ENCODE measurements at regions not wholly inside any gene's neighbourhood (a gene's known extent, or its start where the extent isn't known, plus 50 kb on each side); places are given as distances from the start of the nearest gene placed in this dataset.
"Not testable (repeated sequence)": the region's sequence is repeated elsewhere in the genome, so short reads cannot be mapped to it uniquely, and the experiment has no call there.

DNA sequence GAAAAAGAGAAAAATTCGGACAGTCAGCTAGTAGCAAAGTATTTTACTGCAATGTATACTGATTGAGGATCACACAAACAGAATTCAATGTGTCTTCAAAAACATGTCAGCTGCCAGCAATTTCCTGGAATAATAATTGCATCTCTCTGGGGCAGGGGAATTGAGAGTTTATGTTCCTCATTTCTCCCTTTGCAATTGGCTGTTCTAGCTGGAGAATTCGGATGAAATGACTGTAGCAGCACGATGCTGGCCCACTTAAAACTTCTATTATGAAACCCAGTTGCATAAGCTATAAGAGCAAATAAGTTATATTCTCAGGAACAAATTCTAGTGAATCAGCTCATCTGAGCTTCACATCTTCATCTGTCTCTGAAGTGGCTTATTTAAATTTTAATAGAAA, 99.9 kb upstream of the CPEB2 start:
- no peak for DNase-seq

GRCh38 chr4:14903321-14903720, 99.0 kb upstream of the CPEB2 start:
- no peak for DNase-seq

DNA sequence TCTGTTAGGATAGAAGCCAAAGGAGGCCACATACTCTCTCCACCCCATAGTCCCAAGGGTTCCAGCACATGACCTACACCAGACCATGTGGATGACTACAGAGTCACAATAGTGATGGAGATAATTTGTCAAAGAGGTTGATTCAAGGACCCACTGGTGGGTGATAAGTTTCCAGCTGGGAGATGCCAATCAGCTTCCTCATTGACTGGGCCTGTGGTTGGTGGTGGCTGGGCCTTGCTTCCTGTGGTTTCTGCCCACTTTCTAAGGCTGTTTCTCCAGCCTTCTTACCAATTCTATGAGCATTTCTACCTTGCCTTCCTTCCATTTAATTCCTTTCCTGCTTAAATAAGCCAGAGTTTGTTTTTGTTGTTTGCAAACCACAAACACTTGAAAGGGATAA, 95.5 kb upstream of the CPEB2 start:
- DNase-seq = no peak

GRCh38 chr4:14908635-14909034, 93.6 kb upstream of the CPEB2 start:
- DNase-seq = no peak

DNA sequence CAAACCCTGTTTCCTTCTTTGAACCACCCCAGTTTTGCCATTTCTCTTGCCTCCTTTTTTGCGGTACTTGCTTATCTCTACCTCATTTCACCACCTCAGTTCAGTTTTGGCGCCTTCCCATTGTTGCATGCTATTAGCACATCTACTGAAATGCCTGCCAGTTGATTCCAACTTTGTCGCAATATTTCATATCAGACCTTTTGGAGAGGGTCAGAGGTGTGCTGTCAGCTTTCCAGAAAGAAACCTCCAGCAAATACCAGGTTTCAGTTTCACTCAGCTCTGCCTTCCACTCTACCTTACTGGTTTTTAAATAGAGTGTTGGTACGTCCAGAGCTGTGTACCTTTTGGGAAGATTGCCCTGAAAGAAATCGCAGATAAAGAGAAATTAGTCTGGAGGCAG, 91.9 kb upstream of the CPEB2 start:
- no peak for DNase-seq

DNA sequence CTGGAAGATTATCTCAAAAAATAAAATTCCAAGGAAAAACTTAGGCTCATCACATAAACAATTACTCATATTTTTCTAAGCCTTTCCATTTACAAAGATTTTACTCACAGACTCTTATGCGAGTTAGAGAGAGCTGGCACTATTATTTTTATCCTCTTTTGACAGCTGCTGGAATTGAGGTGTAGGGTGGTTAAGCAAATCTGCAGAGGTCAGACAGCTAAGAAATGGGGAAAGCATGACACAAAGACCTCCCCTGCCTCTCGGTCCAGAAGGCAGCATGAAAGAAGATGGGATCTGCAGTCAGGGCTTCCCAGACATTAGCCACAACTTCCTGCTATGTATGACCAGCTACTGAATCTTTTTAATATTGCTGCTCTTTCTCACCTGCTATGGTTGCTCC, 89.9 kb upstream of the CPEB2 start:
- DNase-seq = no peak

DNA sequence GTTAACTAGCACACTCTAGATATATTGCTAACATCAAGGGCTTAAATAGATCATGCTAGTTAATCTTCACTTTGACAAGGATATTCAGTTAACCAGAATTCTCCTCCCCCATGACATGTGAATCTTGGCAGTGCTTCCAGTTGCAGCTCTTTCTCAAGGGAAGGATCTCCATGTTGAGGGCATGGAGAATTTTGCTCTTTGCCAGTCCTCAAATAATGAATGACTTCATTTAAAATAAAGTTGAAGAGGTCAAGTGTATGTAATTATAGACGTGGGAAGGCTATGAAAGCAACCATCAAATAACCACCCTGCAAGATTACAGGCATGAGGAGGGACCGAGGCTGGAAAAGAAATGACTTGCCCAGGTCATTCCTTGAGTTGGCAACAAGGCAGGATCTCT, 87.3 kb upstream of the CPEB2 start:
- no peak for DNase-seq

GRCh38 chr4:14916554-14917297, 85.6 kb upstream of the CPEB2 start:
- no peak for DNase-seq

DNA sequence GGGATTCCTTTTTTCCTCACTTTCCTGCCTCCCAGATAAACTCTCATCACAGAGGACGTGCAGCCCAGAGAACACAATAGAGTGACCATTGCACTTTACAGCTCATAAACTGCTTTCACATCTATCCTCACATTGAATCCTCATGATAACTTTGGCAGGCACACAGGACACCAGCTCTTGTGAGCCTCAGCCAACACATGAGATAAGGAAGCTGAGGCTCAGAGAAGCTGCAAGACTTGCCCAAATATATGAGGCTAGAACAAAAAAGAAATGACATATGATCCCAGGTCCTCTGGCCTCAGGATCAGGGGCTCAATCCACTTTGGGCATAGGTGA, 85.0 kb upstream of the CPEB2 start:
- DNase-seq = no peak

DNA sequence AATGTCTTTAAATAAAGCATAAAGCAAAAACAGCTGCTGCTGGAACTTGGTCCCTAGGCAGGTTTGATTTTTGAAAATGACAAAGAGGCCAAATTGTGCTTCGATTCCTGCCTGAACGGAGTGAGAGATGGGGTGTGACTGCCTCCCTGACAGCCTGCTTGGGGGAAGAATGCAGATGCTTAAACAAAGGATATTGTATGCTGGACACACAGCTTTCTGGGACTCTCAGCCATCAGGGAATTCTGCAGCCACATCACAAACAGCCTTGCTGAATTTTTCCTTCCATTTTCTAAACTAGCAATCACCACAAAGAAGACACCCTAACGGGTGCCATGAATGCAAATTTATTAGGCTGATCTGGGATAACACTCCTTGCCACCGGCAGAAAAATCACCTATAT, 83.9 kb upstream of the CPEB2 start:
- no peak for DNase-seq

- no peak for DNase-seq
Observed at GRCh38 chr4:14919785-14920184, 82.5 kb upstream of the CPEB2 start.

- no peak for DNase-seq
Observed at GRCh38 chr4:14920237-14920636, 82.0 kb upstream of the CPEB2 start.

DNA sequence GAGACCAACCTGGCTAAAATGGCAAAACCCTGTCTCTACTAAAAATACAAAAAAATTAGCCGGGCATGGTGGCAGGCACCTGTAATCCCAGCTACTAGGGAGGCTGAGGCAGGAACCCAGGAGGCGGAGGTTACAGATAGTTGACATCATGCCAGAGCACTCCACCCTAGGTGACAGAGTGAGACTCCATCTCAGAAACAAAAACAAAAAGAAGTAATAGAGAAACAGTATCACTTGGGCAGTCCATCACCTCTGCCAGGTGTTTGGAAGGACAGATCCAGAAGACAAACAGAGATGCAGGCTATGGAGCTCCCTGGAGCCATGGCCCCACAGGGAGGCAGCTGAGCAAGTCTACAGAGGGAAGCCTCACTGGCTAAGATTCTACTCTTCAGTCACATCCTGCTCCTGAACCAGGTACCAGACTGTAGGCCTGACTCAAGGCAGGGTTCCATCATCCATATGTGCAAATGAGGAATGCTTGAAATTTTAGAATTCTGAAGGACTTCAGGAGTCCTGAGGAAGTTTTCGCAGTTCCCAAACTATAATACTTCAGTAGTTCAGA, 81.4 kb upstream of the CPEB2 start:
- no peak for DNase-seq

DNA sequence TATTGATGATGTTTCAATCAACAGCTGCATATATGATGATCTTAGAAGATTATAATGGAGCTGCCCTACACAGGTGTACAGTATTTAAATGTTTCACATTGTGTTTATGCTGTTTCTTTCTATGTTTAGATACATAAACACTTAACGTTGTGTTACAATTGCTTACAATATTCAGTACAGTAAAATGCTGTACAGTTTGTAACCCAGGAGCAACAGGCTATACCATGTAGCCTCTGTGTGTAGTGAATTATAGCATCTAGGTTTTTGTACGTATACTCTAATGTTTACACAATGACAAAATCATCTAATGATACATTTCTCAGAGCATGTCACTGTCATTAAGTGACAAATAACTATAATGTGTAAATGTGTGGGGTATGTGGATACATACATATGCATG, 80.5 kb upstream of the CPEB2 start:
- not testable (repeated sequence) for DNase-seq

- DNase-seq = no peak
Observed at GRCh38 chr4:14924076-14924811, 78.0 kb upstream of the CPEB2 start.

GRCh38 chr4:14924812-14925344, 77.4 kb upstream of the CPEB2 start:
- no peak for DNase-seq

DNA sequence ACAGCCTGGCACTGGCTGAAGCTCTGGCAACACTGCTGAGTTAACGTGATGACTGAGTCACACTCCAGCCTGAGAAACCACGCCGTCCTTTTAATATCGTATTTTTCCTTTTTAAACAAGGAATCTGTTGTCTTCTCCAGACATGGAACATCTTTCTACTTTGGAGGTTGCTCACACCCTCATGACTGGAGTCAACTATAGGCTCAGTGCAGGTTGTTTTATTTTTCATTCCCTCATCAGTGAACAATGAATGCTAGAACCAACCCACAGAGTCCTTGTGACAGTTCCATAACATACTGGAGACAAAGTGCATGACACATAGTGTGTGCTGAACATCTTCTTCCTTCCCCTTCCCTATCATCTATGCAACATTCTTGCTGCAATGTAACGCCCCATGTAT, 76.8 kb upstream of the CPEB2 start:
- no peak for DNase-seq

GRCh38 chr4:14926368-14926767, 75.9 kb upstream of the CPEB2 start:
- DNase-seq = no peak

DNA sequence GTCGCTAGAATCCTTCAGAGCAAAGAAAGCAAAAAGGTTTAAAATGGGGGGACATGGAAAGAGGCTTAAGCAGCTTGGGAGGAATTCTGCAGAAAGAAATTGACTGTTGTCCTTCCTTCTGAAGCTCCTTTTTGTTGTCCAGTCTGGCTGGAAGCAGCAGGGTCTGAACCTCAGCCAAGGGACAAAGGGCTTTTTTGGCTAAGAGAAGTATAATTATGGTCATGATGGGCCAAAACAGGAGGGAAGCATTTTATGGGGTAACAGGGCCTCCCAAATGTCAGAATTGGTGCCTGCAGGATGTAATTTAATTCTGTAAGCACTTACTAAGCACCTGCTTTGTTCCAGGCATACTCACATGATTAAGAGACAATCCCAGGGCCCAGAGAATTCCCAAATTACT, 74.2 kb upstream of the CPEB2 start:
- no peak for DNase-seq

GRCh38 chr4:14929669-14930068, 72.6 kb upstream of the CPEB2 start:
- DNase-seq = no peak

DNA sequence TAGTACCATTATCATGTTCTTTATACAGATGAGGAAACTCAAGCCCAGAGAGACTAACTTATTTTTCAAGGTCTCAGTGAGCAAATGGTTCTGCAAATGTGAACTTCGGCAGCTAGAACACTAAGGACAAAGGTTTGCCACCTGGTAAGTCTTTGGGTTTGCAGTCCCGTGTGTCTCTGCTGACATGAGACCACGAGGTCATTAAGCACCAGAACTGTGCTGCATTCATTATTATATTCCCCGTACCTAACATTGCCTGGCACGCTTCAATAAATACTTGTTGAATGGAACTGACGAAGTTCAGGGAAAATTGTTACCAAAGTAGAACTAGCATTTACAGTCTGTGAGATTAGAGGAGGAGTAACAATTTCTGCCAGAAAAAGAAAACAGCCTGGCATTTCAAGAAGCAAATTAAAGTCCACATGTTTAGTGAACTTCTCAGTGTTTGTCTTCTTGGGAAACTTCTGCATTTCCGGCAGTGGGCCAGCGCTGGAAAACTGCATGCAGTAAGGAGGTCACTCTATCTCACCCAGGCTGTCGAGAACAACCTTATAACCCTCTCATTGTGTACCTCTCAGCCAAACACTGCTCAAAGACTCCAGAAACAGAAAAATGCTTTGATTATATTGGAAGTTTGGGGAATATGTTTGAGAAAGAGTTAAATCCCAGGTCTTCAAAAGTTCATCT, 67.4 kb upstream of the CPEB2 start:
- DNase-seq = no peak

DNA sequence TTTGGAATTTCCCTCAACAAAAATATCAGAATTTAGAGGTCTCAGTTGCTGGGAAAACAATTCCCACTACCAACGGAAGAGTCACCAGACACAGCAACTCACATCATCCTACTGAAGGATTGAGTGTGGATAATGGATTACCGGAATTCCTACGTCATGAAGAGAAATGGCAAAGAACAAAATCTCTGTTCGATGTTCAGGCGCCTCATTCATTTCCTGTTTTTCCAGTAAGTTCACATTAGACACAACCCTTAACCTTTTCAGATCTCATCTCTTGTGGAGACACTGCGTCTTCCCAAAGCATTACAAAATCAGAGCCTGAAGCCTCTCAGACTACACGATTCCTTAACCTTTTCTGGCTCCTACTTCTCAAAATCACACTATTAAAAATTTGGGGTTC, 58.5 kb upstream of the CPEB2 start:
- DNase-seq = no peak

- no peak for DNase-seq
Observed at GRCh38 chr4:14952352-14952751, 49.9 kb upstream of the CPEB2 start.

Data from activated CD4-positive, CD25-positive, alpha-beta regulatory T cell (primary cell).